ENCODE measurements at regions not wholly inside any gene's neighbourhood (a gene's known extent, or its start where the extent isn't known, plus 50 kb on each side); places are given as distances from the start of the nearest gene placed in this dataset.

DNA sequence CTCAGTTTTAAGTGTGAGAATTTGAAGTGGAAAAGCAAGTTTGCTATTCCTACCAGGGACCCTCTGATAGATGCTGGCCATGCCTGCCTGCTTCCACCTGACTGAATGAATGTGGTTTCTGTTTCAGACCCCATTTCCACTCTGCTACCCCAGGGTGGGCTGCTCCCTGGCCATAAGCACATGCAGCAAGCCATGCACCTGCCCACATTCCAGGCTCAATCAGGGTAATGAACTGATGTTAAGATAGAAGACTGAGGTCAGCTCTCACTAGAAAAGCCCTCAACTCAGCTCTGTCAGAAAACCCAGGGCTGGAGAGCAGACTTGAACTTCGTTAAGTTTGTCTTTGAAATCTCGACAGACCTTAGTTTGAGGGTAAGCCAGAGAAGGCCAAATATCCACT is 333.9 kb downstream of the CYRIA start:
- DNase-seq (ENCODE audit: low spot score): no peak

DNA sequence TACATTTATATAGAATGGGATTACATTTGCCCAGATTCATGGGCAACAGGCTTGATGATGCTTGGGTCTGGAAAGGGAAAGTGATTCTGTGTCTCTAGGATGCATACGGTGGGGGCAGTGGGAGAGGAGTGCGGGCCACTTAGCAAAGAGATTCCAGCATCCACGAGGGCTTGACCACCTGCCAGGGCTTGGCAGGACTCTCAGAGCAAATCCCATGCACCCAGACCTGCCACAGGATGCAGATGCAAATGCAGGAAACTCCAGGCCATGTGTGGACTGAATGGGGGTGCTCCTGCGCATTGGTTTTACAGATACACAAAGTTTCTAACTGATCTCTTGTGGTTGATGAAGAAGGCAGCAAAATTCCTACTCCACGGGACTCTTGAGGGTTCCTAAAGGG is 334.7 kb downstream of the CYRIA start:
- DNase-seq (ENCODE audit: low spot score): no peak

- no peak for DNase-seq (ENCODE audit: low spot score)
These were observed 335.1 kb downstream of the CYRIA start for GRCh38 chr2:16330571-16330970.

- no peak for DNase-seq (ENCODE audit: low spot score)
These were observed 335.6 kb downstream of the CYRIA start for GRCh38 chr2:16330012-16330411.

DNA sequence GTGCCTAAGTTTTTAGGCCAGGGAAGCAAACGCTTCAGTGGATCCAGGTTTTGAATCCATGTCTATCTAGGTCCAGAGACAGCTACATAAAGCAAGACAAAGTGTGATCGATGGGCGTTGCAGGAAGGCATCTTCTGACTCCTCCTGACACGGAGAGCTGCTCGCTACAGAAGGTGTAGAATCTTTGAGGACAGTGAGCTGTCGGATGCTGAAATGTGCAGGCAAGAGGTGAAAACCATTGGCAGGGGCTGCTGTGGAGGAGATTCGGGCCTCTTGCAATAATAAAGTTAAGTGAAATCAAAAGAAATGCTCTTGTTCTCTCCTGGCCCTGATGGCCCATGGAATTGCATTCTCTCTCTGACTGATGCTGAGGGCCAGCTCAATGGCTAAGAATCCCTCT is 336.2 kb downstream of the CYRIA start:
- no peak for DNase-seq (ENCODE audit: low spot score)

DNA sequence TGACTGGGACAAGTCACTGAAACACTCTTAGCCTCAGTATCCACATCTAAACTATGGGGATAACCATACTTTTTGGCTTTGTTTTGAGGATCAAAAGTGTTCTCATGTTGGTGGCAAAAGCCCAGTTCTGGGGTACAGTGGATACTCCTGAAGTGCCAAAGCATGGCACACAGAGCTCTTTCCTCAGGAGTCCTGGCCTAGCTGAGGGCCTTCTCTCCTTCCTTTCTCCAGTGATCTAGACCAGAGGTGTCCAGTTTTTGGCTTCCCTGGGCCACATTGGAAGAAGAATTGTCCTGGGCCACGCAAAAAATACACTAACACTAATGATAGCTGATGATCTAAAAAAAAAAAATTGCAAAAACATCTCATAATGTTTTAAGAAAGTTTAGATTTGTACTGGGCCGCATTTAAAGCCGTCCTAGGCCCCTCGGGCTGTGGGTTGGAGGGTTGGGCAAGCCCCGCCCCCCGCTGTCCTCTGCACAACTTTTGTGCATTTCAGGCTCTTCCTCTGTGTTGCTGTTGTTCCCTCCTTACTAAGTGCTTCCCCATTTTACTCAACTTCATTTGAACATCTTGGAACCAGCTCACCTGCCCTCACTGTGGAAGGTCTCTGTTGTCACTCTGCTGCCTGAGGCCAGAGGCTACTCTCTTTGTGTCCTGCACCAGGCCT is 337.0 kb downstream of the CYRIA start:
- DNase-seq (ENCODE audit: low spot score): no peak

DNA sequence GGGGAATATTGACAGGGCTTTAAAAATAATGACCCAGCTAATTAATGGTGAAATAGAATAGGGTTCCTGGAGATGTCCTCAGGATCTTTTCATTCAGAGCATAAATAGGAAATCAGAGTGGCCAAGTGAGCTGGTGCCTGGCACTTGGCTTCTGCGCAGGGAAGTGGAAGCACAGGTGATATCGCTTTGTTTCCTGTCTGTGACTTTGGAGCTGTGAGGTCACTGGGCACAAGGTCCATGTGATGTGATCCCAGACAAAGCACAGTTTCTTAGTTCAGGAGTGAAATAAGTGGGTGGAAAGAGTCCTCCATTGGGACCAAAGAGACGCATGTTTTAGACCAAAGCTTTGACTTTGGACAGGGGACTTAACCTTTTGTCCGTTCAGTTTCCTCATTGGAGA is 338.3 kb downstream of the CYRIA start:
- DNase-seq (ENCODE audit: low spot score): no peak

DNA sequence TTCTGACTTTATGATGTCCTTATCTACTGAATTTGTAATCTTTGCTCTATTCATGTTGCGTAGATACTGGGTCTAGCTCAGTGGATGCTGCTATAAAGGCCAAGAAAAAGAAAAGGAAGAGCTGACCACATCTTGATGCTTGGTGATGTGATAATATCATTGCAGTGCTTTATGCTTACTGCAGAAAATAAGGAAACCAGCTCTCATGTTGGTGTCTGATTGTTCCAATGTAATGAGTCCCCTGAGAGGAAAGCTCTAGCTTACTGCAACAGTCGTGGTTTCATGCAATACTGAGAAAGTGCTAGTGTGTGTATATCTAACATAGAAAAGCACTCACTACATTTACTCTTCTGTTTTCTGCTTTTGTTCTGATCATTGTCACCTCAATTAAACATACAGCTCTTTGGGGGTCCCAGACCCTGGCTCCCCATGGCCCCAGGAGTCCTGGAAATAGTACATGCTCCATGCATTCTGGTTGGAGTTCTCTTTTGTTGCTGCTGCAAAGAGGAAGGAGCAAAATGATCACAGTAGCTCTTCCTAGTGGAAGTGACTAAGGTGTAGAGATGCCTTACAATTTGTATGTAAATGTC is 338.8 kb downstream of the CYRIA start:
- DNase-seq (ENCODE audit: low spot score): no peak

- no peak for DNase-seq (ENCODE audit: low spot score)
These were observed 339.6 kb downstream of the CYRIA start for GRCh38 chr2:16325976-16326510.

DNA sequence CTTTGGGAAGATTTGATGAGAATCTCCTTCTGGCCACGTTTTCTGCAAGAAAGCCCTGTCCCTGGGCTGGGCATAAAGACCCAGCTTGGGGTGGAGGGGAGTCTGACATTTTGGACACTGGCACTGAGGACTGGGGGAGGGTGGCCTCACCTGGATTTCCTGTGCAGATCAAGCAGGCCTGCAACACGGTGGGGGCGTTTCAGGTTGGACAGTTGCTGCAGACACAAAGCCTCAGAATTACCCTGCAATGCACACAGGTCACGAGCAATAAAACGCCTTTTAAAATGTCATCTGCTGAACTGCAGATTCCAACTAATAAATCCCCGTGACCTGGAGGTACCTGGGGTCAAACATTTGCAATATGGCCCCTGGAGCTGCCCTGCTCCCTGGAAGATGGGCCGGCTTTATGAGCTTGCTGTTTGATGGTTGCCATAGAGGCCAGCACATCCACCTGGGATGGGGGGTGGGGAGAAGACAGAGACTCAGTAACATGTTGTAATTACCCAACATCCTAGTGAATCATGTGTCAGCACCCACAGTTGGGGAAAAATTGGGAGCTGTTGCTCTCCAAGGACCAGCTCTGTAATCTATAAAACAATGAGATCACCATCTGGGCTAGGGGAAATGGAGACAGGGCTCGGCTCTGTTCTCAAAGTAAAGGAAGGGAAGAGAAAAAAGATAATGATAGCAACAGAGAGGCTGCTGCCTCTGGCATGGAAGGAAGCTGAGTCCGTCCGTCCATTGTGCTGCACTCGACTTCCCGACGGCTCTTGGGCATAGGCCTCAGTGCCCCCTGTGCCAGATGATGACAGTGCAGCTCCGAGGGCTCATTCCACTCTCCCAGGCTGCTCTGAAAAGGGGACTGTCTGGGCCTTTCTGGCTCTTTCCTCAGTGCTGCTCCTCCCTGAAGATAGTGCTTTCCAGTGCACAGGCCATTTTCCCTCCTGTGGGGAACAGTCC is 340.3 kb downstream of the CYRIA start:
- DNase-seq (ENCODE audit: low spot score): no peak

GRCh38 chr2:16324544-16324937 is 341.1 kb downstream of the CYRIA start:
- DNase-seq (ENCODE audit: low spot score): no peak

DNA sequence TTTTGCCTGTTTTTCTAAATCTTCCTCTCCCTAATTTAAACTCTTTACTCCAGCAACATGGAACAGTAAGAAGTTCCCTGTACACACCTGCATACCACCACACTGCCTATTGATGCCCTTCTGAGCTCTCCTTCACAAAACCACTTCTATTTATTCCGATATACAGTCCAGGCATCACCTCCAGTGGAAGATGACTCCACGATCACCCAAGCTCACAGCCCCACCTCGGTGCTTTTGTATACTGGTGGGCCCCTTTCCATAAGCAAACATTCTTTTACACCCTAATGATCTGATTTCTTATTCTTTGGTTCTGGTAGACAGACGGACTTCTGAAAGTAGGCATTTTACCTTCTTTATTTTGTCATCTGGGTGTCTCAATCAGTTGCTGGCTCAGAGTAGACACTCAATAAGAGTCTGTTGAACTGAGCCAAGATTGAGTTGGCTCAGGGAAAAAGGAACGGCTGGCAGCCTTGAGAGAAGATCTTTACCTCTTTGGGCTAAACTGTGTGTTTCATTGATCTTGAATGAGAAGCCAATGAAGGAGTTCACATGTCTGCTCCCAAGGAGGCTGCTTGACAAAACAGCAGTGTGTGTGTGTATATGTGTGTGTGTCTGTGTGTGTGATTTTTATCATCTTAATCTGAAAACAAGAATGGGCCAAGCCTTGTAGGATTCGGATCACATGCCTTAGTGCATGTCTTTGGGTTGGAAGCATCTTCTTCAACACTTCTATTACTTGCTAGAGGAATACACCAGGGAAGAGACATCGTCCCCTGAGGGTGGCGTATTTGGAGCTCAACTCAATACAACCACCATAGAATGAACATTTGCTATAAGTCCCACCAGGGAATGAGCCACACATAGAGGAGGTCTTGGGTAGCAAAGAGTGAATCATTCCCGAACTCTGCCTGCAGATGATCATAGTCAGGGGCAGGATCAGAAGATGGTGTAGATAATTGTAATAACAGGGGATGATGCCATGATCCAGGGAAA is 341.8 kb downstream of the CYRIA start:
- DNase-seq (ENCODE audit: low spot score): no peak

GRCh38 chr2:16323126-16323520 is 342.5 kb downstream of the CYRIA start:
- no peak for DNase-seq (ENCODE audit: low spot score)

DNA sequence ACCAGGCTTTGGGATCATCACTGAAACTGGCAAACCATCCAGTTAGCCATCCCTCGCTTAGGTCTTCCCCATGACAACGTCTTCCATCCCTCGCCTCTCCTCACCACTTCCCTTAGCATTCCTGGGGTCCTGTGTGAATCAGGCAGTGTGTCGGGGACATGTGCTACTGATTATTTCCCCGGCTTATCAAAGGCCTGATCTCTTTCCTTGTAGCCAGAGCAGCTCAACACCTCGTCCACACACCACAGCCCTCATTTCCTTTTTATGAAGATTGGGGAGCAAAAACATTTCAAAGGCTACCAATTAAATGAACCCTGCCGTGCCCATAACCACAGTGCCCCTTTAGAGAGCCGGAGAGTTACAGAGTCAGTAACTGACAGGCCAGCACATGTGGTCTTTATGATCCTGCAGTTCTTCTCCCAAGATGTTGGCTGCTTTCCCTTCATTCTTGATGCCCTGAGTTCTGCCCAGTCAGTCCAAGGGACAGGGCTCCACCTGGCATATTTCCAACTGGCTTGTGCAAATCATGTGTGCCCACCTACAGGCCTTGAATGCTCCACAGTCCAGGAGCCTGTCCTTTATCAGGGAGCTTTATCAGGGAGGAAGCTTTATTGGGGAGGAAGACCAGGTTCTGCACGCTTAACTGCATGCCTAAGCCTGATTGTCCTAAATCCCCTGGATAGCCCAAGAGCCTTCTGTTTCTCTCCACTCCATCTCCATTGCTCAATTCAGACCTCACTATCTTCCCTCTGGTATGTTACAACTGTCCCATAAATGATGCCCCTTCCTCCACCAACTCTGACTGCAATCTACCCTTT is 343.1 kb downstream of the CYRIA start:
- DNase-seq (ENCODE audit: low spot score): no peak

DNA sequence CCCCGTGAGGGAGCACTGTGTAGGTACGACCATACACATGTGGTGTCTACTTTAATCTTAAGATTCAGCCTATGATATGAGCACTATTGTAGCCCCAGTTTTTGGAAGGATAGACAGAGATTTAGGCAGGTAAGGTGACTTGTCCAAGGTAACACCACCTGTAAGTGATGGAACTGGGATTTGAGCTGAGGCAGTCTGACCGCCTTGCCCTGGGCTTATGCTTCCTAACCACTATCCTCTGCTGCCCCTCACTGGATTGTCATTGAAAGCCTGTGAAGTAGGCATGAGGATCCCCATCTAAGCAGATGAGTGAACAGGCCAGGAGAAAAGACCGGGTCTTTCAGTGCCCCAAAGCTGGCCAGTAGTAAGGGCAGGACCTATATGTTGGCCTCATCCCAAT is 343.8 kb downstream of the CYRIA start:
- no peak for DNase-seq (ENCODE audit: low spot score)

GRCh38 chr2:16321256-16321655 is 344.4 kb downstream of the CYRIA start:
- DNase-seq (ENCODE audit: low spot score): no peak

- no peak for DNase-seq (ENCODE audit: low spot score)
These were observed 344.9 kb downstream of the CYRIA start for GRCh38 chr2:16320716-16321115.

DNA sequence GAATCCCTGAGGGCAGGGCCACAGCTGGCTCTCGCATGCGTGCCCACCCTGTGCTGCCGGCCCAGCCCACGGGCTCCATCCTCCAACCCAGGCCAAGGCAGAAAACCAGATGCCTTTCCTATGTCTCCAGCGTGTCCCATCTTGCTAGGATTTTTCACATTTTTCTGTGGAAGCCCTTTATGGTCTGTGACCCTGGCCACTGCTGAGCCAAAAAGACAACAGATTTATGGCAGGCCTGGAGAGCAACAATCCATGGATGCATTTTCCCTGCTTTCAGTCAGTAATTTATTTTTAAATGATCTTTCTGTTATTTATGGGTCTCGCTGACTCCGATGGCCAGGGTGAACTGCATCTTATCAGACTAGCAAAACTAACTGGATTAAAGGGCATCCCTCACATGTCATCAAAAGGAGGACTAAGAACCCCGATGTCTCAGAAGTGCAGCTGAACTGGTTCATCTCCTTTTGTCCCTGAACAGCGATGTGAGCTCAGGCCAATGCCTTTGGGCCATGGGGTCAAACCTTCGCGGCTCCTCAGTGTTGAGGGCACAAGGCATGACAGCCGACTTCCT is 346.0 kb downstream of the CYRIA start:
- DNase-seq (ENCODE audit: low spot score): no peak

- no peak for DNase-seq (ENCODE audit: low spot score)
These were observed 347.0 kb downstream of the CYRIA start for GRCh38 chr2:16318474-16319195.

- DNase-seq (ENCODE audit: low spot score): no peak
These were observed 347.6 kb downstream of the CYRIA start for GRCh38 chr2:16318051-16318450.
